H1 (cell line): ENCODE measurements at regions not wholly inside any gene's neighbourhood (a gene's known extent, or its start where the extent isn't known, plus 50 kb on each side); places are given as distances from the start of the nearest gene placed in this dataset.

Source experiments
- CTCF ChIA-PET: fragments of 300-600 bp; sonication (Branson Sonifier 250); formaldehyde crosslinking; loops from one replicate; lab custom pipeline; 2021; ENCODE audit not compliant: partially characterized antibody; lab: Charles Lee
- POLR2A ChIA-PET: fragments of 300-600 bp; sonication (Branson Sonifier 250); formaldehyde crosslinking; loops from one replicate; lab custom pipeline; 2021; ENCODE audit warnings: inconsistent platforms; ENCODE audit not compliant: partially characterized antibody; lab: Charles Lee
- DNase-seq, 2 experiments: peaks; one replicate each; pipeline versions ENCODE4 v3.0.0 to v3.0.0-alpha.2; 2010 to 2022; ENCODE audit warnings: low spot score in 2 of 2, low read depth in 1 of 2, mixed read lengths in 1 of 2
- FAIRE-seq: peaks from 2 replicates; lab custom pipeline; 2011; peaks lifted over from hg19 to GRCh38; lab: Jason Lieb, UNC
- H2AFZ ChIP-seq: 2 replicates; pipeline ENCODE4 v1.8.1; 2012; ENCODE audit warnings: low read length, inconsistent platforms
- H2AK5ac ChIP-seq: 2 replicates; pipeline ENCODE4 v1.6.1; 2013; ENCODE audit warnings: low read depth, low read length
- H2BK120ac ChIP-seq: replicated peaks from 2 replicates; pipeline ENCODE3; 2013; ENCODE audit warnings: low read depth, low read length, inconsistent platforms
- H2BK12ac ChIP-seq: 2 replicates; pipeline ENCODE4 v1.6.1; 2013; ENCODE audit warnings: low read depth, low read length
- H2BK15ac ChIP-seq: 2 replicates; pipeline ENCODE4 v1.6.1; 2013; ENCODE audit warnings: low read length
- H2BK20ac ChIP-seq: 2 replicates; pipeline ENCODE4 v1.6.1; 2013; ENCODE audit warnings: low read length
- H2BK5ac ChIP-seq: 2 replicates; pipeline ENCODE4 v1.6.1; 2013; ENCODE audit warnings: low read depth, low read length
- H3K14ac ChIP-seq: 2 replicates; pipeline ENCODE4 v1.6.1; 2013; ENCODE audit warnings: inconsistent platforms; ENCODE audit not compliant: insufficient read length
- H3K18ac ChIP-seq: 2 replicates; pipeline ENCODE4 v1.6.1; 2013; ENCODE audit warnings: low read length; ENCODE audit errors: extremely low read depth
- H3K23ac ChIP-seq: 2 replicates; pipeline ENCODE4 v1.6.1; 2013; ENCODE audit warnings: inconsistent platforms; ENCODE audit not compliant: insufficient read length
- H3K23me2 ChIP-seq: 2 replicates; pipeline ENCODE4 v1.6.1; 2013; ENCODE audit warnings: low read depth, low read length
- H3K27ac ChIP-seq: 2 replicates; pipeline ENCODE4 v1.6.1; 2011; ENCODE audit warnings: low read depth, low read length, inconsistent platforms
- H3K27me3 ChIP-seq, 4 experiments: replicated peaks in 1 of 4; 1 replicate in 1 of 4; 2 replicates in 3 of 4; pipeline versions ENCODE4 v1.6.1 to v1.8.1; 2011 to 2013; ENCODE audit warnings: low read length in 3 of 4, mild to moderate bottlenecking in 3 of 4, inconsistent platforms in 2 of 4, mixed read lengths in 2 of 4, moderate library complexity in 1 of 4; ENCODE audit not compliant: control insufficient read depth in 3 of 4, insufficient read depth in 3 of 4; ENCODE audit errors: extremely low read depth in 1 of 4
- H3K36me3 ChIP-seq, 4 experiments: 2 replicates each; pipeline versions ENCODE4 v1.6.1 to v1.8.1; 2011 to 2013; ENCODE audit warnings: mild to moderate bottlenecking in 4 of 4, low read length in 3 of 4, moderate library complexity in 2 of 4, control low read depth in 1 of 4, inconsistent platforms in 1 of 4; ENCODE audit not compliant: insufficient read depth in 4 of 4, control insufficient read depth in 2 of 4
- H3K4ac ChIP-seq: replicated peaks from 2 replicates; pipeline ENCODE3; 2013; ENCODE audit warnings: low read length, low read depth, mixed read lengths, inconsistent platforms; ENCODE audit not compliant: insufficient read length
- H3K4me1 ChIP-seq, 4 experiments: replicated peaks in 1 of 4; 1 replicate in 1 of 4; 2 replicates in 3 of 4; pipeline versions ENCODE4 v1.6.1 to v1.8.1; 2011 to 2013; ENCODE audit warnings: low read length in 3 of 4, inconsistent platforms in 2 of 4, mixed read lengths in 1 of 4; ENCODE audit not compliant: insufficient read depth in 4 of 4, control insufficient read depth in 3 of 4
- H3K4me2 ChIP-seq, 2 experiments: 2 replicates each; pipeline versions ENCODE4 v1.6.1 to v1.8.1; 2011 to 2013; ENCODE audit warnings: low read depth in 2 of 2, low read length in 2 of 2, control low read depth in 1 of 2, inconsistent platforms in 1 of 2, mild to moderate bottlenecking in 1 of 2; ENCODE audit not compliant: insufficient read depth in 1 of 2
- H3K4me3 ChIP-seq, 4 experiments: fragments of 200-600, 300-600 bp in 1 of 4; sonication (generic), shearing (Covaris generic), sonication (Bioruptor Twin) in 1 of 4; 2 replicates each; pipeline versions ENCODE4 v1.5.1 to v1.8.1; 2011 to 2016; ENCODE audit warnings: low read length in 4 of 4, low read depth in 3 of 4, control low read depth in 2 of 4, inconsistent platforms in 2 of 4, mild to moderate bottlenecking in 2 of 4, mixed read lengths in 1 of 4, moderate library complexity in 1 of 4; ENCODE audit not compliant: insufficient read depth in 2 of 4; ENCODE audit errors: extremely low read depth in 1 of 4
- H3K56ac ChIP-seq: replicated peaks from 2 replicates; pipeline ENCODE3; 2013; ENCODE audit warnings: low read depth, mild to moderate bottlenecking, mixed read lengths, low read length, inconsistent platforms; ENCODE audit not compliant: insufficient read length
- H3K79me1 ChIP-seq: 2 replicates; pipeline ENCODE4 v1.6.1; 2013; ENCODE audit warnings: low read depth, low read length, control low read depth
- H3K79me2 ChIP-seq, 2 experiments: 2 replicates each; pipeline versions ENCODE4 v1.6.1 to v1.8.1; 2012 to 2013; ENCODE audit warnings: low read length in 2 of 2, mild to moderate bottlenecking in 2 of 2, inconsistent platforms in 1 of 2; ENCODE audit not compliant: insufficient read depth in 2 of 2, control insufficient read depth in 1 of 2
- H3K9ac ChIP-seq, 4 experiments: replicated peaks in 1 of 4; 1 replicate in 1 of 4; 2 replicates in 3 of 4; pipeline versions ENCODE4 v1.6.1 to v1.8.1; 2011 to 2013; ENCODE audit warnings: low read depth in 3 of 4, low read length in 3 of 4, control low read depth in 2 of 4, mild to moderate bottlenecking in 2 of 4, moderate library complexity in 2 of 4, inconsistent platforms in 1 of 4; ENCODE audit errors: extremely low read depth in 1 of 4
- H3K9me3 ChIP-seq, 2 experiments: 2 replicates each; pipeline versions ENCODE4 v1.6.1 to v1.8.1; 2012 to 2013; ENCODE audit warnings: mild to moderate bottlenecking in 2 of 2, moderate library complexity in 2 of 2, control low read depth in 1 of 2, inconsistent platforms in 1 of 2, low read depth in 1 of 2, low read length in 1 of 2, mixed read lengths in 1 of 2; ENCODE audit not compliant: insufficient read depth in 2 of 2
- H4K20me1 ChIP-seq, 2 experiments: replicated peaks in 1 of 2; 2 replicates each; pipeline versions ENCODE3 to v1.8.1; 2011 to 2013; ENCODE audit warnings: inconsistent platforms in 2 of 2, low read length in 2 of 2, mild to moderate bottlenecking in 1 of 2; ENCODE audit not compliant: insufficient read depth in 2 of 2, control insufficient read depth in 1 of 2
- H4K5ac ChIP-seq: 2 replicates; pipeline ENCODE4 v1.6.1; 2013; ENCODE audit warnings: low read length, low read depth, mixed read lengths, inconsistent platforms; ENCODE audit not compliant: insufficient read length
- H4K8ac ChIP-seq: 2 replicates; pipeline ENCODE4 v1.8.0; 2013; ENCODE audit warnings: mild to moderate bottlenecking, moderate library complexity, low read length, inconsistent platforms; ENCODE audit not compliant: insufficient read depth; ENCODE audit errors: extremely low read depth
- H4K91ac ChIP-seq: replicated peaks from 2 replicates; pipeline ENCODE3; 2013; ENCODE audit warnings: low read length, mixed read lengths, inconsistent platforms; ENCODE audit not compliant: insufficient read length
- ASH2L ChIP-seq: fragments of 200-600, 300-600 bp; sonication (generic); IDR thresholded peaks from one replicate; pipeline ENCODE4 v1.7.1; 2017; ENCODE audit warnings: low read length
- ATF3 ChIP-seq: IDR thresholded peaks from 2 replicates; pipeline ENCODE4 v1.6.1; 2011; ENCODE audit warnings: low read depth, mild to moderate bottlenecking, low read length; ENCODE audit not compliant: insufficient read depth
- BCL11A ChIP-seq, 2 experiments: IDR thresholded peaks; one replicate each; pipeline ENCODE4 v1.6.1; 2011; ENCODE audit warnings: low read depth in 2 of 2, low read length in 2 of 2, mild to moderate bottlenecking in 2 of 2
- BRCA1 ChIP-seq: IDR thresholded peaks from 2 replicates; pipeline ENCODE4 v1.6.1; 2012; ENCODE audit warnings: low read depth, low read length, improper control_type of control experiment
- CBX5 ChIP-seq: fragments of 300-800, 300-1000 bp; sonication (generic); IDR thresholded peaks from 2 replicates; pipeline ENCODE4 v1.7.1; 2016; ENCODE audit warnings: antibody characterized with exemption, low read length, low read depth
- EZH2 ChIP-seq: fragments of 200-600 bp; sonication (generic); IDR thresholded peaks from 2 replicates; pipeline ENCODE4 v1.7.1; 2012; ENCODE audit warnings: low read depth, mild to moderate bottlenecking, moderate library complexity, low read length, inconsistent platforms; ENCODE audit not compliant: severe bottlenecking
- KDM1A ChIP-seq: fragments of 200-600, 300-600 bp; sonication (generic); IDR thresholded peaks from 2 replicates; pipeline ENCODE4 v1.7.1; 2016; ENCODE audit warnings: mild to moderate bottlenecking, low read length, borderline replicate concordance
- POLR2AphosphoS5 ChIP-seq: IDR thresholded peaks from 2 replicates; pipeline ENCODE4 v1.6.1; 2011; ENCODE audit warnings: low read depth, low read length
- RAD21 ChIP-seq, 2 experiments: IDR thresholded peaks in 1 of 2; conservative IDR thresholded peaks in 1 of 2; 2 replicates each; pipeline ENCODE4 v1.6.1; 2011; ENCODE audit warnings: low read depth in 2 of 2, low read length in 2 of 2, improper control_type of control experiment in 1 of 2, inconsistent platforms in 1 of 2, mild to moderate bottlenecking in 1 of 2, moderate library complexity in 1 of 2
- RNF2 ChIP-seq: fragments of 200-900, 300-1000 bp; sonication (generic); IDR thresholded peaks from 2 replicates; pipeline ENCODE4 v1.7.1; 2016; ENCODE audit warnings: borderline replicate concordance, low read depth, mild to moderate bottlenecking, antibody characterized with exemption, low read length; ENCODE audit not compliant: poor library complexity, severe bottlenecking; ENCODE audit errors: missing control alignments
- SP2 ChIP-seq: IDR thresholded peaks from 2 replicates; pipeline ENCODE4 v1.6.1; 2012; ENCODE audit warnings: mild to moderate bottlenecking, low read length, inconsistent platforms
- SP4 ChIP-seq: IDR thresholded peaks from 2 replicates; pipeline ENCODE4 v1.6.1; 2012; ENCODE audit warnings: low read length, inconsistent platforms
- SRF ChIP-seq: IDR thresholded peaks from 2 replicates; pipeline ENCODE4 v1.6.1; 2011; ENCODE audit warnings: mild to moderate bottlenecking, low read depth, low read length, moderate library complexity
- TAF1 ChIP-seq: IDR thresholded peaks from 2 replicates; pipeline ENCODE4 v1.6.1; 2011; ENCODE audit warnings: mild to moderate bottlenecking, low read depth, low read length
- ZNF274 ChIP-seq: IDR thresholded peaks from 2 replicates; pipeline ENCODE4 v1.7.0; 2012; ENCODE audit warnings: low read length, borderline replicate concordance; ENCODE audit errors: extremely low read depth
- WGBS, 2 experiments: shearing (Covaris generic) in 1 of 2; methylation state at CpG; one replicate each; pipeline versions ENCODE4 v1.1.6 to v1.1.7; 2013 to 2015; ENCODE audit warnings: low lambda C conversion rate in 2 of 2, mixed read lengths in 2 of 2, inconsistent platforms in 1 of 2, low coverage in 1 of 2, missing lambda C conversion rate in 1 of 2; ENCODE audit not compliant: insufficient replicate concordance in 2 of 2, insufficient coverage in 1 of 2, insufficient read length in 1 of 2; ENCODE audit errors: extremely low coverage in 1 of 2, missing lambda C conversion rate in 1 of 2; 5-methylcytosine and 5-hydroxymethylcytosine counted together

DNA sequence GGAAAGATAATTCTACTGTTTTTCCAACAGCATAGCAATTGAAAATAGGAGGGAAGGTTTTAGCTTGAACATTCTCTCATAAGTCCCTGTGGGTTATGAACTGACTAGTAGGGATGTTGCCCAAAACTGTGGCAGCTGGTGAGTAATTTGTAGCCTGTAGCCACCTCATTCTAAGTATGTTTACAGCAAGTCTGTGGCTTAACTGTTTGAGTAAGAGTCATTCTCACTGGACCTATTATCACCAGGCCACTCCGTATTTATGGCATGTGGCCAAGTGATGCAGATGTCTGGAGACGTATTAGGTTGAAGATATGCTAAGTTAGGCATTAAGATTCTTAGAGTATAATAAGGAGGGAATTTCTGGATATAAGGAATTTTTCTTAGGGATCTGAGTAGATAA is 458.3 kb downstream of the ETNK1 start:
- Histone ChIP-seq H2BK20ac (no peak overlapping the region), H4K5ac (no peak overlapping the region), H2BK15ac (no peak overlapping the region), H2BK120ac (no peak overlapping the region), H3K18ac (no peak overlapping the region), H3K9me3 (no peaks in the 10 kb centered on the region), H3K23me2 (no peaks in the 10 kb centered on the region), H3K4me3 (no peak overlapping the region), H2AFZ (no peak overlapping the region), H2BK12ac (no peak overlapping the region), H3K56ac (no peak overlapping the region), H3K27ac (no peak overlapping the region), H3K36me3 (no peaks in the 10 kb centered on the region), H3K4ac (no peak overlapping the region), H3K79me2 (no peaks in the 10 kb centered on the region), H3K14ac (no peak overlapping the region), H4K20me1 (no peaks in the 10 kb centered on the region), H3K4me2 (no peak overlapping the region), H3K27me3 (no peaks in the 10 kb centered on the region), H3K9ac (no peak overlapping the region), H2AK5ac (no peak overlapping the region), H2BK5ac (no peak overlapping the region), H4K91ac (no peak overlapping the region), H3K79me1 (no peaks in the 10 kb centered on the region), H3K23ac (no peak overlapping the region), H4K8ac (no peak overlapping the region), H3K4me1 (no peaks in the 10 kb centered on the region)
- POLR2A ChIA-PET = no interaction called here
- DNase-seq = no peak
- 93% methylated on average over 2 of the region's 2 CpGs; no CpG with 5 or more reads in 1 of the 2 experiments for WGBS, 2 experiments
- FAIRE-seq = no peak
- CTCF ChIA-PET = interaction anchor here (1.5 kb wide), 1 partner anchor 241 kb away, joined by 3 read pairs; no protein-coding TSS in a partner anchor
- no peak for TF ChIP-seq ZNF274
- TF ChIP-seq TAF1 = no peak
- no peak for TF ChIP-seq ASH2L
- no peak for TF ChIP-seq EZH2
- TF ChIP-seq RNF2 = no peak
- no peak for TF ChIP-seq SP4
- no peak for TF ChIP-seq POLR2AphosphoS5
- TF ChIP-seq BCL11A (IDR thresholded peaks at IDR 0.05; ENCODE audit: low read depth in 2 of 2, low read length in 2 of 2) = no peak
- no peak for TF ChIP-seq KDM1A
- no peak for TF ChIP-seq BRCA1
- no peak for TF ChIP-seq SP2
- TF ChIP-seq RAD21 (IDR thresholded peaks at IDR 0.05 in 1 of 2, conservative IDR thresholded peaks at IDR 0.05 in 1 of 2; ENCODE audit: low read depth in 2 of 2, low read length in 2 of 2) = no peak
- no peak for TF ChIP-seq CBX5
- no peak for TF ChIP-seq ATF3
- TF ChIP-seq SRF = no peak
